C4-2B (cell line): ENCODE measurements at regions not wholly inside any gene's neighbourhood (a gene's known extent, or its start where the extent isn't known, plus 50 kb on each side); places are given as distances from the start of the nearest gene placed in this dataset.

Source experiments
- H3K27ac ChIP-seq: fragments of 450-650 bp; 2 replicates; pipeline ENCODE4 v1.5.1; 2017
- CTCF ChIP-seq: fragments of 450-650 bp; conservative IDR thresholded peaks from 2 replicates; pipeline ENCODE4 v1.5.1; 2017; ENCODE audit warnings: mild to moderate bottlenecking
- ZFX ChIP-seq: fragments of 450-650 bp; IDR thresholded peaks from 2 replicates; pipeline ENCODE4 v1.6.1; 2017

- TF ChIP-seq ZFX: no peak
- TF ChIP-seq CTCF: no peak
- H3K27ac ChIP-seq: no peak overlapping the region
Observed at GRCh38 chr13:31054632-31055031, 107.1 kb downstream of the HSPH1 start.

- no peak overlapping the region for H3K27ac ChIP-seq
- TF ChIP-seq ZFX (no peak), CTCF (no peak)
Observed at GRCh38 chr13:31053896-31054295, 107.8 kb downstream of the HSPH1 start.

- no peak overlapping the region for H3K27ac ChIP-seq
- TF ChIP-seq CTCF (no peak), ZFX (no peak)
Observed at GRCh38 chr13:31053091-31053490, 108.6 kb downstream of the HSPH1 start.

- H3K27ac ChIP-seq: no peak overlapping the region
- TF ChIP-seq ZFX (no peak), CTCF (no peak)
Observed at GRCh38 chr13:31052478-31052877, 109.2 kb downstream of the HSPH1 start.

- no peak; the same call in 1 of the 2 replicates for TF ChIP-seq CTCF
- no peak for TF ChIP-seq ZFX
- no peak overlapping the region for H3K27ac ChIP-seq
Observed at GRCh38 chr13:31051999-31052398, 109.7 kb downstream of the HSPH1 start.

- TF ChIP-seq CTCF: no peak; the same call in 1 of the 2 replicates
- TF ChIP-seq ZFX: no peak
Observed at GRCh38 chr13:31050486-31051400, 111.0 kb downstream of the HSPH1 start.

GRCh38 chr13:31049833-31050232 lies 111.9 kb downstream of the HSPH1 start:
- no peak for TF ChIP-seq ZFX
- TF ChIP-seq CTCF: no peak
- no peak overlapping the region for H3K27ac ChIP-seq

More at GRCh38 chr13:31050486-31051400, 111.0 kb downstream of the HSPH1 start:
- H3K27ac ChIP-seq: no peak overlapping the region
